PC-3 (cell line): ENCODE measurements at regions not wholly inside any gene's neighbourhood (a gene's known extent, or its start where the extent isn't known, plus 50 kb on each side); places are given as distances from the start of the nearest gene placed in this dataset.

Experiments used
- ATAC-seq: fragments of 200-7000 bp; cut with Tn5 transposase; 2 replicates; pipeline ENCODE4 v1.9.1; 2020; ENCODE audit warnings: mild to moderate bottlenecking, moderate library complexity
- BruUV-seq: library from RNA; stranded (reverse); fragments of 400-500 nt; replicated peaks from 2 replicates; lab custom pipeline; 2021; lab: Mats Ljungman, UMichigan
- CTCF ChIA-PET: fragments of 300-600 bp; sonication (Branson Sonifier 250); formaldehyde crosslinking; loops from one replicate; lab custom pipeline; 2022; ENCODE audit warnings: antibody characterized with exemption; lab: Charles Lee
- POLR2A ChIA-PET: fragments of 300-600 bp; sonication (Branson Sonifier 250); formaldehyde crosslinking; loops from one replicate; lab custom pipeline; 2022; ENCODE audit warnings: antibody characterized with exemption; ENCODE audit not compliant: unreplicated experiment; lab: Charles Lee
- DNase-seq: peaks from one replicate; pipeline ENCODE4 v3.0.0-alpha.2; 2015
- H2AFZ ChIP-seq: fragments of 300-600 bp; sonication (generic); 2 replicates; pipeline ENCODE4 v1.6.0; 2016; ENCODE audit warnings: antibody characterized with exemption, low read length
- H3F3A ChIP-seq: fragments of 300-600 bp; sonication (generic); one replicate; pipeline ENCODE4 v1.6.0; 2017; ENCODE audit warnings: antibody characterized with exemption, low read length, control low read depth, mild to moderate bottlenecking; ENCODE audit not compliant: unreplicated experiment
- H3K27ac ChIP-seq: fragments of 300-600 bp; sonication (generic); 2 replicates; pipeline ENCODE4 v1.5.1; 2016; ENCODE audit warnings: mild to moderate bottlenecking, low read length
- H3K27me3 ChIP-seq: fragments of 300-600 bp; sonication (generic); 2 replicates; pipeline ENCODE4 v1.6.1; 2016; ENCODE audit warnings: low read length, mixed read lengths
- H3K36me3 ChIP-seq: fragments of 300-600 bp; sonication (generic); 2 replicates; pipeline ENCODE4 v1.6.1; 2016; ENCODE audit warnings: low read depth, mixed run types, low read length, mixed read lengths
- H3K4me1 ChIP-seq: fragments of 300-600 bp; sonication (generic); 2 replicates; pipeline ENCODE4 v1.5.1; 2016; ENCODE audit warnings: low read length; ENCODE audit not compliant: insufficient read depth
- H3K4me2 ChIP-seq: fragments of 300-600 bp; sonication (generic); 2 replicates; pipeline ENCODE4 v1.6.0; 2016; ENCODE audit warnings: low read length
- H3K4me3 ChIP-seq: fragments of 300-600 bp; sonication (generic); 2 replicates; pipeline ENCODE4 v1.5.1; 2016; ENCODE audit warnings: mild to moderate bottlenecking, low read length, mixed read lengths
- H3K79me2 ChIP-seq: fragments of 300-600 bp; sonication (generic); 2 replicates; pipeline ENCODE4 v1.6.1; 2017; ENCODE audit warnings: low read length, mixed read lengths
- H3K9ac ChIP-seq: fragments of 300-600 bp; sonication (generic); 2 replicates; pipeline ENCODE4 v1.6.0; 2016; ENCODE audit warnings: mild to moderate bottlenecking, low read length
- H3K9me2 ChIP-seq: fragments of 300-600 bp; sonication (generic); replicated peaks from 2 replicates; pipeline ENCODE4 v1.6.1; 2016; ENCODE audit warnings: mixed run types, low read length, mixed read lengths
- H3K9me3 ChIP-seq: fragments of 300-600 bp; sonication (generic); 2 replicates; pipeline ENCODE4 v1.6.1; 2016; ENCODE audit warnings: low read length, mixed read lengths
- H4K20me1 ChIP-seq: fragments of 300-600 bp; sonication (generic); 2 replicates; pipeline ENCODE4 v1.6.1; 2016; ENCODE audit warnings: low read length, mixed read lengths
- CTCF ChIP-seq: fragments of 300-600 bp; sonication (generic); conservative IDR thresholded peaks from 2 replicates; pipeline ENCODE4 v1.5.1; 2017; ENCODE audit warnings: antibody characterized with exemption, low read depth, mild to moderate bottlenecking, low read length
- EZH2 ChIP-seq: fragments of 300-600 bp; sonication (generic); IDR thresholded peaks from one replicate; pipeline ENCODE4 v1.6.1; 2017; ENCODE audit warnings: antibody characterized with exemption, mild to moderate bottlenecking, low read length; ENCODE audit not compliant: unreplicated experiment
- EZH2phosphoT487 ChIP-seq: fragments of 300-600 bp; sonication (generic); IDR thresholded peaks from 2 replicates; pipeline ENCODE4 v1.6.1; 2018; ENCODE audit warnings: mild to moderate bottlenecking, antibody characterized with exemption, low read length, borderline replicate concordance
- intact Hi-C: fragments of 100-400 bp; cut with micrococcal nuclease; formaldehyde crosslinking; loops from 2 replicates; pipeline ENCODE4 v1.9.0; 2023

DNA sequence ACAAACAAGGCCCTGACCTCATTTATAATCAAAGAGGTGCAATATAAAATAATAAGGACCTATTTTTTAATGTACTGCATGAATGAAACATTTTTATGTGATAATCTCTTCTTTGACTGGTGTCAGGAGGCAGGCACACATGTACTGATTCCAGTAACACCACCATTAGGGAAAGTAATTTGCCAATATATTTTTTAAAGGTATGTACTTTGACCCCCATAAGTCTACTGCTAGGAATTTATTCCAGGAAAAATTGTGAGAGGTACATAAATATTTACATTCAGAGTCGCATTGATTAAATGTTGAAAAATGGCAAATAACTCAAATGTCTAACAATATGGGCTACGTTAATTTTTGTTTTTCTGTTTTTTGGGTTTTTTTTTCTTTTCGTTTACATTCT, 325.4 kb upstream of the PRDM1 start:
- Histone ChIP-seq H3K36me3 (no peaks in the 10 kb centered on the region), H3K27ac (peak overlapping the region; percentile 36), H3F3A (no peaks in the 10 kb centered on the region), H3K27me3 (no peaks in the 10 kb centered on the region), H4K20me1 (no peaks in the 10 kb centered on the region), H2AFZ (no peak overlapping the region), H3K9ac (no peak overlapping the region; the same call in 1 of the 2 replicates), H3K79me2 (no peaks in the 10 kb centered on the region), H3K9me3 (no peaks in the 10 kb centered on the region), H3K9me2 (no peaks in the 10 kb centered on the region), H3K4me2 (no peak overlapping the region), H3K4me1 (peaks cover 37% of the 10 kb centered on the region), H3K4me3 (no peak overlapping the region)
- no peak for DNase-seq
- no peak for ATAC-seq
- intact Hi-C loops = no loop called here
- CTCF ChIA-PET = no interaction called here
- no peak for TF ChIP-seq CTCF
- no peak for TF ChIP-seq EZH2
- TF ChIP-seq EZH2phosphoT487 = no peak
- POLR2A ChIA-PET = no interaction called here
- no TSS peak for BruUV-seq

GRCh38 chr6:105759946-105760345, 326.2 kb upstream of the PRDM1 start:
- intact Hi-C loops = no loop called here
- POLR2A ChIA-PET = interaction anchor here (0.5 kb wide), 1 partner anchor 35 kb away, joined by 4 read pairs; no protein-coding TSS in a partner anchor
- no peak overlapping the region; the same call in 1 of the 2 replicates for H3K9ac ChIP-seq
- peaks cover 37% of the 10 kb centered on the region for H3K4me1 ChIP-seq
- no peaks in the 10 kb centered on the region for H3K36me3 ChIP-seq
- no peaks in the 10 kb centered on the region for H3K9me2 ChIP-seq
- no peaks in the 10 kb centered on the region for H3K79me2 ChIP-seq
- H2AFZ ChIP-seq = 0 out of 2 replicates have a peak overlapping the region, but pooled peaks have one; percentile 19
- no peaks in the 10 kb centered on the region for H3F3A ChIP-seq
- TF ChIP-seq EZH2 (no peak), CTCF (no peak), EZH2phosphoT487 (no peak)
- H3K4me2 ChIP-seq = peak overlapping the region; percentile 22; the same call in 1 of the 2 replicates
- H4K20me1 ChIP-seq = no peaks in the 10 kb centered on the region
- H3K27me3 ChIP-seq = no peaks in the 10 kb centered on the region
- CTCF ChIA-PET = no interaction called here
- peak overlapping the region; percentile 39 for H3K27ac ChIP-seq
- BruUV-seq = no TSS peak
- DNase-seq (peak; percentile 16), ATAC-seq (no peak)
- H3K9me3 ChIP-seq = no peaks in the 10 kb centered on the region
- H3K4me3 ChIP-seq = no peak overlapping the region

GRCh38 chr6:105759015-105759414, 327.1 kb upstream of the PRDM1 start:
- no peaks in the 10 kb centered on the region for H3K79me2 ChIP-seq
- peak overlapping the region; percentile 45; the same call in 1 of the 2 replicates for H3K9ac ChIP-seq
- intact Hi-C loops = no loop called here
- no peaks in the 10 kb centered on the region for H3K36me3 ChIP-seq
- POLR2A ChIA-PET = no interaction called here
- no peak overlapping the region for H2AFZ ChIP-seq
- H3K9me3 ChIP-seq = no peaks in the 10 kb centered on the region
- no peaks in the 10 kb centered on the region for H3K9me2 ChIP-seq
- H3K4me3 ChIP-seq = no peak overlapping the region
- peaks cover 37% of the 10 kb centered on the region for H3K4me1 ChIP-seq
- H4K20me1 ChIP-seq = no peaks in the 10 kb centered on the region
- peak overlapping the region; percentile 39 for H3K27ac ChIP-seq
- ATAC-seq (no peak), DNase-seq (peak; percentile 42)
- no peak for TF ChIP-seq CTCF
- no peak for TF ChIP-seq EZH2phosphoT487
- TF ChIP-seq EZH2 = no peak
- no peaks in the 10 kb centered on the region for H3F3A ChIP-seq
- CTCF ChIA-PET = no interaction called here
- no TSS peak for BruUV-seq
- H3K4me2 ChIP-seq = peak overlapping the region; percentile 22; the same call in 1 of the 2 replicates
- no peaks in the 10 kb centered on the region for H3K27me3 ChIP-seq
